ENCODE measurements at regions not wholly inside any gene's neighbourhood (a gene's known extent, or its start where the extent isn't known, plus 50 kb on each side); places are given as distances from the start of the nearest gene placed in this dataset.

DNA sequence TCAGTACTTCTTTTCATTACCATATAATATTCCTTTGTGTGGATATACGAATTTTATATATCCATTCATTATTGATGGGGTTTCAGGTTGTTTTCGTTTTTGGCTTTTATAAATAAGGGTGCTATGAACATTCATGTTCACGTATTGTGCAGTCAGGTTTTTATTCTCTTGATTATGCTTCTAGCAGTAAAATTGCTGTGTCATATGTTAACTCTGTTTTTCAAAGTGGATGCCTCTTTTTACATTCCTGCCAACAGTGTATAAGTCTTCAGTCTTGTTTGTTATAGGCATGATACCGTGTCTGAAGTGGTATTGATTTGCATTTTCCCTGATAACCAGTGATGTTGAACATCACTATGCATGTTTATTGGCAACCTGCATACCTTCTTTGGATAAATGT lies 127.1 kb upstream of the CNTNAP2 start:
- no peak for TF ChIP-seq POLR2A (IDR thresholded peaks at IDR 0.05)
- TF ChIP-seq, protein P1, sequence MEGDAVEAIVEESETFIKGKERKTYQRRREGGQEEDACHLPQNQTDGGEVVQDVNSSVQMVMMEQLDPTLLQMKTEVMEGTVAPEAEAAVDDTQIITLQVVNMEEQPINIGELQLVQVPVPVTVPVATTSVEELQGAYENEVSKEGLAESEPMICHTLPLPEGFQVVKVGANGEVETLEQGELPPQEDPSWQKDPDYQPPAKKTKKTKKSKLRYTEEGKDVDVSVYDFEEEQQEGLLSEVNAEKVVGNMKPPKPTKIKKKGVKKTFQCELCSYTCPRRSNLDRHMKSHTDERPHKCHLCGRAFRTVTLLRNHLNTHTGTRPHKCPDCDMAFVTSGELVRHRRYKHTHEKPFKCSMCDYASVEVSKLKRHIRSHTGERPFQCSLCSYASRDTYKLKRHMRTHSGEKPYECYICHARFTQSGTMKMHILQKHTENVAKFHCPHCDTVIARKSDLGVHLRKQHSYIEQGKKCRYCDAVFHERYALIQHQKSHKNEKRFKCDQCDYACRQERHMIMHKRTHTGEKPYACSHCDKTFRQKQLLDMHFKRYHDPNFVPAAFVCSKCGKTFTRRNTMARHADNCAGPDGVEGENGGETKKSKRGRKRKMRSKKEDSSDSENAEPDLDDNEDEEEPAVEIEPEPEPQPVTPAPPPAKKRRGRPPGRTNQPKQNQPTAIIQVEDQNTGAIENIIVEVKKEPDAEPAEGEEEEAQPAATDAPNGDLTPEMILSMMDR (IDR thresholded peaks at IDR 0.05), result no peak
